Astrocyte of the cerebellum (primary cell): ENCODE measurements at regions not wholly inside any gene's neighbourhood (a gene's known extent, or its start where the extent isn't known, plus 50 kb on each side); places are given as distances from the start of the nearest gene placed in this dataset.

Source experiments
- DNase-seq: peaks from one replicate; pipeline ENCODE4 v3.0.0-alpha.2; 2011; ENCODE audit warnings: low read depth
- H3K4me3 ChIP-seq: 2 replicates; pipeline ENCODE4 v1.5.1; 2011; ENCODE audit warnings: mild to moderate bottlenecking, low read depth, low read length, moderate library complexity
- in situ Hi-C: cut with HindIII; loops from 2 replicates; pipeline ENCODE4 v1.10.0; 2017; ENCODE audit warnings: low sequenced_read_pairs
- TF ChIP-seq, protein P1 (sequence below): IDR thresholded peaks from 2 replicates; pipeline ENCODE4 v1.5.1; 2012; ENCODE audit warnings: low read length, low read depth, moderate library complexity, mild to moderate bottlenecking; ENCODE audit errors: missing control alignments

GRCh38 chr1:36624466-36624865 is 141.8 kb upstream of the CSF3R start:
- no peak for DNase-seq
- in situ Hi-C loops = no loop called here
- no peak overlapping the region for H3K4me3 ChIP-seq
- TF ChIP-seq, protein P1, sequence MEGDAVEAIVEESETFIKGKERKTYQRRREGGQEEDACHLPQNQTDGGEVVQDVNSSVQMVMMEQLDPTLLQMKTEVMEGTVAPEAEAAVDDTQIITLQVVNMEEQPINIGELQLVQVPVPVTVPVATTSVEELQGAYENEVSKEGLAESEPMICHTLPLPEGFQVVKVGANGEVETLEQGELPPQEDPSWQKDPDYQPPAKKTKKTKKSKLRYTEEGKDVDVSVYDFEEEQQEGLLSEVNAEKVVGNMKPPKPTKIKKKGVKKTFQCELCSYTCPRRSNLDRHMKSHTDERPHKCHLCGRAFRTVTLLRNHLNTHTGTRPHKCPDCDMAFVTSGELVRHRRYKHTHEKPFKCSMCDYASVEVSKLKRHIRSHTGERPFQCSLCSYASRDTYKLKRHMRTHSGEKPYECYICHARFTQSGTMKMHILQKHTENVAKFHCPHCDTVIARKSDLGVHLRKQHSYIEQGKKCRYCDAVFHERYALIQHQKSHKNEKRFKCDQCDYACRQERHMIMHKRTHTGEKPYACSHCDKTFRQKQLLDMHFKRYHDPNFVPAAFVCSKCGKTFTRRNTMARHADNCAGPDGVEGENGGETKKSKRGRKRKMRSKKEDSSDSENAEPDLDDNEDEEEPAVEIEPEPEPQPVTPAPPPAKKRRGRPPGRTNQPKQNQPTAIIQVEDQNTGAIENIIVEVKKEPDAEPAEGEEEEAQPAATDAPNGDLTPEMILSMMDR = no peak

GRCh38 chr1:36622741-36623648 is 140.3 kb upstream of the CSF3R start:
- no peak for DNase-seq
- no peak overlapping the region for H3K4me3 ChIP-seq
- in situ Hi-C loops = no loop called here
- TF ChIP-seq, protein P1 = no peak

GRCh38 chr1:36621531-36621930 is 138.8 kb upstream of the CSF3R start:
- in situ Hi-C loops = no loop called here
- TF ChIP-seq, protein P1 = no peak
- no peak for DNase-seq
- H3K4me3 ChIP-seq = no peak overlapping the region

DNA sequence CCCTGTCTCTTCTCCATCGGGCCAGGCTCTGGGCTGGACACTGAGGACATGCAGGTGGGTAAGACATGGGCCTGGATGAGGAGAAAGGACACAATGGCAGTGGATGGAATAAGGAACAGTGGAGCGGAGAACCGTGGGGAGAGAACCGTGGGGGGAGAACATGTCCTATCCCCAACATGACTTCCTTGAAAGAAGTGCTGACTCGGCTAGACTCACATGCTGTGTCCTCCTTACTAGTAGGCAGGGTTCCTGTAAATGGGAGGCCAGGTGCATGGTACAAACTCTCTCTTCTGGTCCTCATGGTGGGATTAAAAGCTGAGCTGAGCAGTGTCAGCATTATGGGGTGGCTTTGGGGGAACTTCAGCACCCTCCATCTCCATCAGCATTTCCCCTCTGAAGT is 137.4 kb upstream of the CSF3R start:
- in situ Hi-C loops = no loop called here
- no peak overlapping the region for H3K4me3 ChIP-seq
- TF ChIP-seq, protein P1 = no peak
- DNase-seq = no peak

- no peak for DNase-seq
- in situ Hi-C loops = no loop called here
- TF ChIP-seq, protein P1 = no peak
- no peak overlapping the region for H3K4me3 ChIP-seq
Observed at GRCh38 chr1:36614991-36615390, 132.3 kb upstream of the CSF3R start.

- in situ Hi-C loops = no loop called here
- H3K4me3 ChIP-seq = no peak overlapping the region
- TF ChIP-seq, protein P1 = no peak
- no peak for DNase-seq
Observed at GRCh38 chr1:36614571-36614970, 131.9 kb upstream of the CSF3R start.
